Activated CD4-positive, alpha-beta T cell treated with anti-CD3 and anti-CD28 coated beads, Interleukin-2, amount 50 U/mL, for 16 hours (primary cell): ENCODE measurements at regions not wholly inside any gene's neighbourhood (a gene's known extent, or its start where the extent isn't known, plus 50 kb on each side); places are given as distances from the start of the nearest gene placed in this dataset.
"Not testable (repeated sequence)": the region's sequence is repeated elsewhere in the genome, so short reads cannot be mapped to it uniquely, and the experiment has no call there.

Experiments
- DNase-seq: peaks from one replicate; pipeline ENCODE4 v3.0.0-alpha.2; 2020

DNA sequence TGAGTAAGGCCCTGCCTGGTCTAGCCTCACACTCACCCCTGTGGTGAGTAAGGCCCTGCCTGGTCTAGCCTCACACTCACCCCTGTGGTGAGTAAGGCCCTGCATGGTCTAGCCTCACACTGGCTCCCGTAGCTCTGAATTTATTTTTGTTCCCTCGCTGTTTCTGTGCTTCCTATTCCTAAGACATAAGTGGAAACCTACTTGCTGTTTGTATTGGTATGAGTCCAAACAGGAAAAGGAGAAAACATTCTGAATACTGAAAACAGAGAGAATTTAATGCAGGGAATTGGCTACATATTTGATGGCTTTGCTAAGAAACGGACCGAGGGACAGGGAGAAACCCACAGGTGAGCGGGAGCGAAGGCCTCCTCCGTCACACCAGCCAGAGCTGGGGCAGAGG is 267.8 kb downstream of the FOXL1 start:
- no peak for DNase-seq

- no peak for DNase-seq
Observed at GRCh38 chr16:86848821-86849220, 270.5 kb downstream of the FOXL1 start.

DNA sequence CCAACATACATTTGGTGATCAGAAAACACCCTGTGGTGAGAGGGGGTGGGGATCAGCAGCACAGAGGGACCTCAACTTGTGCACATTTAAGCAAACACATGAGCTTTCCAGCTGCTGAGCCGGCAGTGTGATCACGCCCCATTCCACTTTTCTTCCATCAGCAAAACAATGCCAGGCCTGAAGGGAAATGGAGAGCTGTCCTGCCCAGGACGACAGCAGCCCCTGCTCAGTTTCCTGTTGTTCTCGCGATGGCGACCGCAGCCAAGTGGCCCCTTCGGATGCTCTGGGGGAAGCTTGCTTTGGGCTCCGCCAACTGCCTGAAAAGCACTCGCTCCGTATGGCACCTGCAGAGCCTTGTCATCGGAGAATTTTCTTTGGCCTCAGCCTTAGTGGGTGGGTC is 272.3 kb downstream of the FOXL1 start:
- DNase-seq, result no peak

DNA sequence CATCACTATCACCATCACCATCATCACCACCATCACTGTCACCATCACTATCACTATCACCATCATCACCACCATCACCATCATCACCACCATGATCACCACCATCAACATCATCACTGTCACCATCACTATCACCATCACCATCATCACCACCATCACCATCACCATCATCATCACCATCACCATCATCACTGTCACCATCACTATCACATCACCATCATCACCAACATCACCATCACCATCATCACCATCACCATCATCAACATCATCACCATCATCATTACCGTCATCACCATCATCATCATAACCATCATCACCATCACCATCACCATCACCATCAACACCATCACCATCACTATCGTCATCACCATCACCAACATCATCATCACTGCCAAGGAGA is 273.8 kb downstream of the FOXL1 start:
- DNase-seq, result no peak

DNA sequence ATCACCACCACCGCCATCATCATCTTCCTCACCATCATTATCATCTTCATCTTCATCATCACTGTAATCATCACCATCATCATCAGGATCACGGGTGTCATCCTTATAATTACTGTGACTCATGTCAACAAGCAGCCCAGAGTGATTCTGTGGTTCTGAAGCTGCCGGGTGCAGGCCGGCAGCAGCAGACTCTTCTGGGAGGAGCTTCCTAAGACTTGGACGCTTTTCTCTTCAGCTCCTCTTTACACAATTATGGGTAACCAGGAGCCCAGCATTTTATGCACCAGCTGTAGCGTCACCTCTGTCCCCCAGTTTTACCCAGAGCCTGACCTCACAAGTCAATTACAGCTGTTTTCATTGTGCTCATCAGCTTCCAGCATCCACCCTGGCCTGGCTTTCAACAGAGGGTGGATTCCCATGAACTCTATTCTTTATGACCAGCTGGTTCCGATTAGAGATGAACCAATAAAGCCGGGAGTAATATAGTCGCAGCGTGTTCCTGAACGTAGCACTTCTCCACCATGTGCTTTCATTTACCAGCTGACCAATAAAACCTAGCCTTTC is 275.8 kb downstream of the FOXL1 start:
- DNase-seq, result no peak

DNA sequence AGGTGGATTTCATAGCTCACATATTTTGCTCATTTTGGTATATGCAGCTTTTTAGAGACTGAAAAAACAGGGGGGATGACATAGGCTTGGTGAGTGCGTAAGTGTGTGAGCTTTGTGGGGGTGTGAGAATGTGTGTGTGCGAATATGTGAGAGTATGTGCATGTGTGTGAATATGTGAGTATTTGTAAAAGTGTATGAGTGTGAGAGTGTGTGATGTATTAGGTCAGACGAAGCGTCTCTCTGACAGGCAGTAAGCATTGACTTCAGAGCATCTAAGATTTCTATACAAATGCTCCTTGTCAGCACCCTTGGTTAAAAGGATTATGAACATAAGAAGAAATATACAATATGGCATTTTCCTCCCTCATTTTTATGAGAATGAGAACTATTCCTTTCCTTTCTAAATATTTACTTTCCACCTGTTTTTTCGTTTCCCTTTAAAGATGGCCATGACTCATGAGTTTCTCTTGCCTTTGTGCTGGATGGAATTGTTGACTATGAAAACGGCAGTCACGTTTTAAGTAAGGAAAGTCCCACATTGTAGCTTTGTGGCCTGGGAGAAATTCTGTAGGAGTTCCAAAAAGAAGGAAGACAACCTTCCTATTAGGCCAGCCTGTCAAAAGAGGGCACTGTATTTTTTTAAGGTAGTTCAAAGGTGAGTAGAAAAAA is 276.4 kb downstream of the FOXL1 start:
- DNase-seq, result no peak

GRCh38 chr16:86856946-86857586 is 278.7 kb downstream of the FOXL1 start:
- no peak for DNase-seq

- no peak for DNase-seq
Observed at GRCh38 chr16:86857807-86858206, 279.5 kb downstream of the FOXL1 start.

GRCh38 chr16:86858501-86858900 is 280.2 kb downstream of the FOXL1 start:
- DNase-seq, result no peak

GRCh38 chr16:86861270-86861858 is 283.0 kb downstream of the FOXL1 start:
- DNase-seq, result not testable (repeated sequence)

GRCh38 chr16:86862595-86863280 is 284.4 kb downstream of the FOXL1 start:
- DNase-seq, result no peak

GRCh38 chr16:86863609-86864008 is 285.3 kb downstream of the FOXL1 start:
- no peak for DNase-seq

GRCh38 chr16:86864586-86864985 is 286.2 kb downstream of the FOXL1 start:
- no peak for DNase-seq

DNA sequence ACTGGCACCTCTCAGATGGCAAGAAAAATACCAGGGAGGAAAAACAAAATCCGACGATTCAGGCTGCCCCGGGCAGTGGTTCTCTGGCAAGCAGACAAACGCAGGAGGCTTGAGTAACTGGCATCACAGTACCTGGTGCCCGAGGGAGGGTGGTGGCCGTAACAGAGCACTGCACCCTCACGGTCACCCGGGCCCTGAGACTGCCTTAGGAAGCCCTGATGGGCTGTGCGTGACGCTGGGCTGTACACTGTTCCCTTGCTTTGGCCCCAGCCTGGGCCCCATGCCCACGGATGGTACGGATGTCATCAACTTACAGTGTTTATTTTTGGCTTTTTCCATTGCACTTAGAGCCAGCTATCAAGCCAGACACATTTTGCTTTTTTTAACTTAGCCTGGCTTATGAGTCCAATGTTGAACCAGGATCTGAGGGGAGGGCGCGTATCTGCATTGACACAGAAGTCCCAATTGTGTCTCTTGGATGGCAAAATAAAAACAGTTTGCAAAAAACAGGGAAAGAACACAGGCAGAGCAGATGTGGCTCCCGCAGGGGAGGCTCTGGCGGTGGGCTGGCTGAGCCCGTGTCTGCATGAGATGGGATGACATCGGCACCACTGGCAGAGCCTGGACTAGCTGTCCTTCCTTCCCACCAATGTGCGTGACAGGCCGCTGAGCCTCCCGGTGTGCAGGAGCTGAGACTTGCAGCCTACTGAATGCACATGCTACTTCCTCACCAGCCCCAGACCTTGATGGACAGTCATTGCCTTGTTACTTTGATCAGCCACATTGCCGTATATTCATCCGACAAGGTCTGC is 287.7 kb downstream of the FOXL1 start:
- no peak for DNase-seq

- DNase-seq, result no peak
Observed at GRCh38 chr16:86866986-86867722, 288.8 kb downstream of the FOXL1 start.

DNA sequence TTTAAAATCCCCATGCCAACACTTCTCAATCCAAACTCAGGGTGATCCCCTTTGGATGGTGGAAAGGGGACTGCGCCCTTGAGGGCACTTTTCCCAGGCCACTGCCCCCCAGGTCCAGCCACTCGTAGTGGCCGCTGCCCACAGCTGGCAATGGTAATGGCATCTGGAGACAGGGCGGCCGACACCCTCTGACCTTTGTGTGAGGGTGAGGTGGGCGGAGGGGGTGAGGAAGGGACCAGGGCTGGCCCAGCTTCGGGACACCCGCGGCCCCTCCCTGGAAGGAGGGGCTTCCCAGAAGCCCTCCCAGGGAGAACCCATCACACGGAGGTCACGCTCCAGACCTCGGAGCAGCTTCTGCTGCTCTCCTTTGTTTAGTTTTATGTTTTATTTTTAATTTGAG is 289.7 kb downstream of the FOXL1 start:
- DNase-seq, result no peak

DNA sequence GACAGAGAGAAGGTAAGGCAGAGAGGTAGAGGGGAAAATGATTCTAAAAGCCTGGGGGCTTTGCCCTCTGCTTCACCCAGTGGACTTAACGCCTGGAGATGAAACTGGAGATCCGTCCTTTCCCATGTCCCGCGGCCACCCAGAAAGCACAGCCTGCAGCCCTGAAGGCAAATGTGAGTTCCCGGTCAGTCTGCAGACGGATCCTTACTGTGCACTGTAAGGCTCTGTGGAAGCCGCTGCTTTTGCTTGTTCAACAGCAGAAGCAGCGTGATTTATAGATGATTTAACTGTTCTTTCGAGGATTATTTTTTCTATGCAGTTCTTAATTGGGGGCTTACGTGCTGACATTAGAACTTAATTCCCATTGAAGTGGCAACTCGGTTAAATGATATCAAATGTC is 290.4 kb downstream of the FOXL1 start:
- no peak for DNase-seq

GRCh38 chr16:86869288-86870022 is 291.1 kb downstream of the FOXL1 start:
- no peak for DNase-seq

GRCh38 chr16:86870380-86870779 is 292.0 kb downstream of the FOXL1 start:
- DNase-seq, result no peak

DNA sequence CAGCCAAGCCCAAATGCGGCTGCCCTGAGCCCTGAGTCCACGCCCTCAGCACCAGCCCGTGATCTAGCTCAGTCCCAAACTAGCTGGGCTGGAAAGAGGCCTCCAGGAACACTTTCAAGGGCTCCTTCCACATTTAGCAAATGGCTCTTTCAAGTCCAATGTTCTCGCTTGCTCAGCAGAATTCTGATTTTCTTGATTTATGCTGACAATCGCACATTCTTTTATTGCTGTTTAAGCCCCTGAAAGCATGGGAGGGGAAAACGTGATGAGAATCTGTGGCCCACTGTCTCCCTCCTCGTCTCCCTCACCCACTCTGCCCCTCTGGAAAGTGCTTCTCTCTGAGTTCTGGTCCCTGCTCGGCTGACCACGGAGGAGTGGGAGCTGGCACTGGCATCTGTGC is 293.8 kb downstream of the FOXL1 start:
- DNase-seq, result no peak

DNA sequence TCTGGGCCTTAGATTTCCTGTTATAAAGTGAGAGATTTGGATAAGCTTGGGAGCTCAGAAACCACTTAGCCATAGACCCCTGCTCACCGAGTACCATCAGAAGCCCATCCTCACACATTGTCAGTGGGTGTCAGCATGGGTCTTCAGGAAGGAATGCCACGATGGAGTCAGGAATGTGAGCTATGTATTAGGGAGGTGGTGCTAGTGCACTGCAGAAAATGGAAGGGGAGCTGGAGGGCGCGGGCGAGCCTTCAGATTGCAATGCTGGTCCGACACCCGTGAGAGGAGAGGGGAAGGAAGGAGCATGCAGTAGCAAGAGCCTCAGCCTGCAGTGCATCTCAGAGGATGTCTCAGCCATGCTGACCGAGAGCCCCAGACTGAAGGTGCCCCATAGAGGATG is 294.5 kb downstream of the FOXL1 start:
- DNase-seq, result no peak
